Osteocyte (in vitro differentiated cells): ENCODE measurements at regions not wholly inside any gene's neighbourhood (a gene's known extent, or its start where the extent isn't known, plus 50 kb on each side); places are given as distances from the start of the nearest gene placed in this dataset.
"Not testable (repeated sequence)": the region's sequence is repeated elsewhere in the genome, so short reads cannot be mapped to it uniquely, and the experiment has no call there.

Source experiments
- DNase-seq: peaks from one replicate; pipeline ENCODE4 v3.0.0; 2021; ENCODE audit warnings: mixed read lengths; ENCODE audit not compliant: unreplicated experiment; ENCODE audit errors: extremely low spot score
- H3K27ac Mint-ChIP-seq: one replicate; pipeline ENCODE4 v1.8.0; 2021; ENCODE audit warnings: mild to moderate bottlenecking, mixed read lengths; ENCODE audit not compliant: unreplicated experiment
- H3K27me3 Mint-ChIP-seq: one replicate; pipeline ENCODE4 v1.8.0; 2021; ENCODE audit warnings: mixed read lengths; ENCODE audit not compliant: unreplicated experiment
- H3K36me3 Mint-ChIP-seq: one replicate; pipeline ENCODE4 v1.8.0; 2021; ENCODE audit warnings: mixed read lengths; ENCODE audit not compliant: unreplicated experiment
- H3K4me1 Mint-ChIP-seq: one replicate; pipeline ENCODE4 v1.8.0; 2021; ENCODE audit warnings: mixed read lengths; ENCODE audit not compliant: unreplicated experiment
- H3K4me3 Mint-ChIP-seq: one replicate; pipeline ENCODE4 v1.8.0; 2021; ENCODE audit warnings: mild to moderate bottlenecking, moderate library complexity, mixed read lengths; ENCODE audit not compliant: unreplicated experiment
- H3K9me3 Mint-ChIP-seq: one replicate; pipeline ENCODE4 v1.8.0; 2021; ENCODE audit warnings: mixed read lengths; ENCODE audit not compliant: unreplicated experiment
- CTCF ChIP-seq: fragments of 200-600 bp; sonication (generic); IDR thresholded peaks from 2 replicates; pipeline ENCODE4 v1.5.0; 2021; ENCODE audit warnings: antibody characterized with exemption, mild to moderate bottlenecking, moderate library complexity

- no peak for TF ChIP-seq CTCF
- no peak overlapping the region for H3K27ac Mint-ChIP-seq
- no peaks in the 10 kb centered on the region for H3K4me1 Mint-ChIP-seq
- H3K27me3 Mint-ChIP-seq: no peaks in the 10 kb centered on the region
- no peak for DNase-seq
- no peak overlapping the region for H3K4me3 Mint-ChIP-seq
- H3K9me3 Mint-ChIP-seq: no peaks in the 10 kb centered on the region
- no peaks in the 10 kb centered on the region for H3K36me3 Mint-ChIP-seq
Measured at GRCh38 chr11:105368711-105369110, 229.1 kb upstream of the CARD18 start.

GRCh38 chr11:105367129-105367528 is 227.6 kb upstream of the CARD18 start:
- H3K27me3 Mint-ChIP-seq: no peaks in the 10 kb centered on the region
- no peak overlapping the region for H3K4me3 Mint-ChIP-seq
- no peaks in the 10 kb centered on the region for H3K36me3 Mint-ChIP-seq
- H3K9me3 Mint-ChIP-seq: no peaks in the 10 kb centered on the region
- no peaks in the 10 kb centered on the region for H3K4me1 Mint-ChIP-seq
- DNase-seq: no peak
- no peak overlapping the region for H3K27ac Mint-ChIP-seq
- no peak for TF ChIP-seq CTCF

- no peak for TF ChIP-seq CTCF
- no peak for DNase-seq
- H3K27ac Mint-ChIP-seq: no peak overlapping the region
- H3K9me3 Mint-ChIP-seq: no peaks in the 10 kb centered on the region
- no peak overlapping the region for H3K4me3 Mint-ChIP-seq
- peaks cover 4% of the 10 kb centered on the region for H3K27me3 Mint-ChIP-seq
- no peaks in the 10 kb centered on the region for H3K36me3 Mint-ChIP-seq
- no peaks in the 10 kb centered on the region for H3K4me1 Mint-ChIP-seq
Measured at GRCh38 chr11:105361651-105362050, 222.1 kb upstream of the CARD18 start.

- Mint-ChIP-seq H3K27ac (no peak overlapping the region), H3K9me3 (no peaks in the 10 kb centered on the region), H3K4me1 (no peaks in the 10 kb centered on the region), H3K4me3 (no peak overlapping the region), H3K27me3 (peaks cover 8% of the 10 kb centered on the region), H3K36me3 (no peaks in the 10 kb centered on the region)
- no peak for TF ChIP-seq CTCF
- no peak for DNase-seq
Measured at GRCh38 chr11:105357764-105358163, 218.2 kb upstream of the CARD18 start.

GRCh38 chr11:105357146-105357545 is 217.6 kb upstream of the CARD18 start:
- no peaks in the 10 kb centered on the region for H3K9me3 Mint-ChIP-seq
- peaks cover 8% of the 10 kb centered on the region for H3K27me3 Mint-ChIP-seq
- H3K4me3 Mint-ChIP-seq: no peak overlapping the region
- no peak for DNase-seq
- H3K4me1 Mint-ChIP-seq: no peaks in the 10 kb centered on the region
- H3K36me3 Mint-ChIP-seq: no peaks in the 10 kb centered on the region
- no peak for TF ChIP-seq CTCF
- H3K27ac Mint-ChIP-seq: no peak overlapping the region

GRCh38 chr11:105349867-105350266 is 210.3 kb upstream of the CARD18 start:
- not testable (repeated sequence) for DNase-seq, H3K27ac Mint-ChIP-seq, H3K4me3 Mint-ChIP-seq, H3K27me3 Mint-ChIP-seq, H3K4me1 Mint-ChIP-seq, H3K36me3 Mint-ChIP-seq
- H3K9me3 Mint-ChIP-seq: peaks cover 13% of the 10 kb centered on the region
